Naive thymus-derived CD4-positive, alpha-beta T cell (primary cell): ENCODE measurements at regions not wholly inside any gene's neighbourhood (a gene's known extent, or its start where the extent isn't known, plus 50 kb on each side); places are given as distances from the start of the nearest gene placed in this dataset.
A peak's percentile ranks its signal among the peaks of the same experiment; 100 is the strongest.

Experiments
- ATAC-seq: fragments of 150-1000 bp; cut with Tn5 transposase; 2 replicates; pipeline ENCODE4 v1.10.0; 2021; ENCODE audit warnings: mild to moderate bottlenecking, moderate library complexity
- CTCF ChIA-PET: fragments of 350-600 bp; sonication (Branson Sonifier 250); formaldehyde crosslinking; loops from one replicate; lab custom pipeline; 2021; ENCODE audit warnings: antibody characterized with exemption; lab: Charles Lee
- POLR2A ChIA-PET: fragments of 350-600 bp; sonication (Branson Sonifier 250); formaldehyde crosslinking; loops from one replicate; lab custom pipeline; 2021; ENCODE audit warnings: antibody characterized with exemption, inconsistent platforms; lab: Charles Lee
- DNase-seq, 9 donors: peaks; one replicate each; pipeline versions ENCODE4 v3.0.0 to v3.0.0-alpha.2; 2020 to 2022; ENCODE audit warnings: mixed read lengths in 1 of 9
- H3K27ac ChIP-seq: one replicate; pipeline ENCODE4 v1.7.0; 2013; ENCODE audit warnings: mild to moderate bottlenecking, low read depth, low read length, moderate library complexity
- H3K27me3 ChIP-seq, 2 donors: one replicate each; pipeline ENCODE4 v1.7.0; 2013; ENCODE audit warnings: low read length in 2 of 2, mild to moderate bottlenecking in 2 of 2, moderate library complexity in 2 of 2; ENCODE audit not compliant: control insufficient read depth in 2 of 2, insufficient read depth in 2 of 2
- H3K36me3 ChIP-seq, 3 experiments: 1 replicate in 2 of 3; 2 replicates in 1 of 3; pipeline ENCODE4 v1.7.0; 2013; ENCODE audit warnings: low read length in 3 of 3, mild to moderate bottlenecking in 3 of 3, moderate library complexity in 1 of 3; ENCODE audit not compliant: insufficient read depth in 3 of 3, control insufficient read depth in 2 of 3
- H3K4me1 ChIP-seq, 2 donors: one replicate each; pipeline ENCODE4 v1.7.0; 2013; ENCODE audit warnings: low read length in 2 of 2, mild to moderate bottlenecking in 2 of 2, moderate library complexity in 1 of 2; ENCODE audit not compliant: control insufficient read depth in 2 of 2, insufficient read depth in 2 of 2
- H3K4me3 ChIP-seq: 2 replicates; pipeline ENCODE4 v1.7.0; 2013; ENCODE audit warnings: mild to moderate bottlenecking, low read length
- H3K9me3 ChIP-seq, 3 experiments: 1 replicate in 2 of 3; 2 replicates in 1 of 3; pipeline ENCODE4 v1.7.0; 2013; ENCODE audit warnings: low read length in 3 of 3; ENCODE audit not compliant: control insufficient read depth in 2 of 3
- H3K27ac Mint-ChIP-seq, 9 donors: one replicate each; pipeline ENCODE4 v1.8.0; 2020 to 2022; ENCODE audit warnings: mixed read lengths in 9 of 9, mild to moderate bottlenecking in 8 of 9, moderate library complexity in 5 of 9, inconsistent platforms in 2 of 9
- H3K27me3 Mint-ChIP-seq, 5 donors: one replicate each; pipeline ENCODE4 v1.8.0; 2021 to 2022; ENCODE audit warnings: mixed read lengths in 5 of 5, mild to moderate bottlenecking in 1 of 5
- H3K36me3 Mint-ChIP-seq, 5 donors: one replicate each; pipeline ENCODE4 v1.8.0; 2020 to 2022; ENCODE audit warnings: mixed read lengths in 5 of 5, mild to moderate bottlenecking in 3 of 5, inconsistent platforms in 1 of 5
- H3K4me1 Mint-ChIP-seq, 7 donors: one replicate each; pipeline ENCODE4 v1.8.0; 2020 to 2022; ENCODE audit warnings: mixed read lengths in 7 of 7, mild to moderate bottlenecking in 3 of 7, inconsistent platforms in 1 of 7
- H3K4me3 Mint-ChIP-seq, 10 donors: one replicate each; pipeline ENCODE4 v1.8.0; 2020 to 2022; ENCODE audit warnings: mild to moderate bottlenecking in 10 of 10, mixed read lengths in 10 of 10, moderate library complexity in 6 of 10, inconsistent platforms in 2 of 10
- H3K9me3 Mint-ChIP-seq, 11 donors: one replicate each; pipeline ENCODE4 v1.8.0; 2020 to 2022; ENCODE audit warnings: mixed read lengths in 11 of 11, mild to moderate bottlenecking in 4 of 11, inconsistent platforms in 1 of 11, moderate library complexity in 1 of 11
- intact Hi-C, 2 donors: fragments of 100-400 bp; cut with micrococcal nuclease; formaldehyde crosslinking; loops; one replicate each; pipeline ENCODE4 v1.15.1; 2023

- Mint-ChIP-seq H3K9me3 (peaks cover 0 to 8% (median 0%) of the 10 kb centered on the region in 11 donors), H3K27me3 (peaks cover 39 to 59% (median 48%) of the 10 kb centered on the region in 5 donors), H3K36me3 (no peaks in the 10 kb centered on the region), H3K4me3 (peak overlapping the region in 7 of 10 donors; percentile 5 to 81 (median 39)), H3K4me1 (peaks cover 0 to 15% (median 6%) of the 10 kb centered on the region in 7 donors), H3K27ac (no peak overlapping the region)
- H3K36me3 ChIP-seq, result no peaks in the 10 kb centered on the region
- no peaks in the 10 kb centered on the region for H3K9me3 ChIP-seq
- CTCF ChIA-PET, result no interaction called here
- no peak for DNase-seq
- ATAC-seq, result no peak
- no peak overlapping the region for H3K4me3 ChIP-seq
- no peaks in the 10 kb centered on the region for H3K4me1 ChIP-seq
- POLR2A ChIA-PET, result no interaction called here
- no peak overlapping the region for H3K27ac ChIP-seq
- H3K27me3 ChIP-seq, result peaks cover 0 to 4% of the 10 kb centered on the region in 2 donors
- intact Hi-C loops, result no loop called here
Observed at GRCh38 chr4:176001151-176002006, 64.3 kb upstream of the WDR17 start.

GRCh38 chr4:176002007-176002613, 63.5 kb upstream of the WDR17 start:
- no peak for DNase-seq
- Mint-ChIP-seq H3K27me3 (peaks cover 39 to 59% (median 47%) of the 10 kb centered on the region in 5 donors), H3K9me3 (peaks cover 0 to 8% (median 0%) of the 10 kb centered on the region in 11 donors), H3K27ac (no peak overlapping the region), H3K4me1 (peaks cover 0 to 15% (median 6%) of the 10 kb centered on the region in 7 donors), H3K4me3 (peak overlapping the region; percentile 16 to 81 (median 46)), H3K36me3 (no peaks in the 10 kb centered on the region)
- intact Hi-C loops, result no loop called here
- Histone ChIP-seq H3K27ac (no peak overlapping the region), H3K36me3 (no peaks in the 10 kb centered on the region), H3K4me3 (no peak overlapping the region), H3K9me3 (no peaks in the 10 kb centered on the region), H3K4me1 (no peaks in the 10 kb centered on the region), H3K27me3 (peaks cover 0 to 4% of the 10 kb centered on the region in 2 donors)
- CTCF ChIA-PET, result no interaction called here
- peak; percentile 41 for ATAC-seq
- POLR2A ChIA-PET, result no interaction called here

- intact Hi-C loops, result no loop called here
- Histone ChIP-seq H3K4me3 (no peak overlapping the region), H3K27ac (no peak overlapping the region), H3K27me3 (no peaks in the 10 kb centered on the region), H3K9me3 (no peaks in the 10 kb centered on the region), H3K4me1 (no peaks in the 10 kb centered on the region), H3K36me3 (no peaks in the 10 kb centered on the region)
- no peak for DNase-seq
- Mint-ChIP-seq H3K4me1 (peaks cover 0 to 15% (median 6%) of the 10 kb centered on the region in 7 donors), H3K27me3 (peaks cover 14 to 29% (median 26%) of the 10 kb centered on the region in 5 donors), H3K36me3 (no peaks in the 10 kb centered on the region), H3K4me3 (no peak overlapping the region), H3K9me3 (peaks cover 0 to 7% (median 1%) of the 10 kb centered on the region in 11 donors), H3K27ac (no peak overlapping the region)
- POLR2A ChIA-PET, result no interaction called here
- CTCF ChIA-PET, result no interaction called here
- ATAC-seq, result no peak
Observed at GRCh38 chr4:176005766-176006165, 59.9 kb upstream of the WDR17 start.

- no peaks in the 10 kb centered on the region for H3K36me3 Mint-ChIP-seq
- ChIA-PET CTCF (no interaction called here), POLR2A (no interaction called here)
- no peaks in the 10 kb centered on the region for H3K4me1 ChIP-seq
- ATAC-seq (no peak), DNase-seq (no peak)
- H3K27me3 ChIP-seq, result no peaks in the 10 kb centered on the region
- peaks cover 0 to 4% (median 0%) of the 10 kb centered on the region in 7 donors for H3K4me1 Mint-ChIP-seq
- no peaks in the 10 kb centered on the region for H3K9me3 ChIP-seq
- no peak overlapping the region for H3K4me3 Mint-ChIP-seq
- no peak overlapping the region for H3K4me3 ChIP-seq
- peaks cover 0 to 4% (median 2%) of the 10 kb centered on the region in 5 donors for H3K27me3 Mint-ChIP-seq
- H3K36me3 ChIP-seq, result no peaks in the 10 kb centered on the region
- H3K27ac ChIP-seq, result no peak overlapping the region
- no peak overlapping the region for H3K27ac Mint-ChIP-seq
- intact Hi-C loops, result no loop called here
- H3K9me3 Mint-ChIP-seq, result peaks cover 0 to 6% (median 0%) of the 10 kb centered on the region in 11 donors
Observed at GRCh38 chr4:176009254-176009653, 56.4 kb upstream of the WDR17 start.

GRCh38 chr4:176011529-176011928, 54.1 kb upstream of the WDR17 start:
- Histone ChIP-seq H3K9me3 (no peaks in the 10 kb centered on the region), H3K27me3 (no peaks in the 10 kb centered on the region), H3K27ac (no peak overlapping the region), H3K4me1 (no peaks in the 10 kb centered on the region), H3K4me3 (no peak overlapping the region), H3K36me3 (no peaks in the 10 kb centered on the region)
- Mint-ChIP-seq H3K27ac (no peak overlapping the region), H3K27me3 (peaks cover 0 to 2% (median 0%) of the 10 kb centered on the region in 5 donors), H3K4me3 (no peak overlapping the region), H3K4me1 (peaks cover 0 to 4% (median 0%) of the 10 kb centered on the region in 7 donors), H3K36me3 (no peaks in the 10 kb centered on the region), H3K9me3 (peaks cover 0 to 6% (median 0%) of the 10 kb centered on the region in 11 donors)
- intact Hi-C loops, result no loop called here
- ChIA-PET CTCF (no interaction called here), POLR2A (no interaction called here)
- ATAC-seq (no peak), DNase-seq (no peak)

- H3K4me1 ChIP-seq, result no peaks in the 10 kb centered on the region
- ChIA-PET POLR2A (no interaction called here), CTCF (no interaction called here)
- H3K4me3 ChIP-seq, result no peak overlapping the region
- H3K9me3 ChIP-seq, result no peaks in the 10 kb centered on the region
- peak; percentile 26 for ATAC-seq
- Mint-ChIP-seq H3K4me1 (peaks cover 0 to 4% (median 0%) of the 10 kb centered on the region in 7 donors), H3K4me3 (no peak overlapping the region), H3K27me3 (peaks cover 0 to 2% (median 0%) of the 10 kb centered on the region in 5 donors), H3K36me3 (no peaks in the 10 kb centered on the region), H3K9me3 (peaks cover 0 to 6% (median 1%) of the 10 kb centered on the region in 11 donors), H3K27ac (no peak overlapping the region)
- no peak overlapping the region for H3K27ac ChIP-seq
- DNase-seq, result no peak
- intact Hi-C loops, result no loop called here
- H3K36me3 ChIP-seq, result no peaks in the 10 kb centered on the region
- H3K27me3 ChIP-seq, result no peaks in the 10 kb centered on the region
Observed at GRCh38 chr4:176013476-176014247, 52.0 kb upstream of the WDR17 start.
